ENCODE measurements at regions not wholly inside any gene's neighbourhood (a gene's known extent, or its start where the extent isn't known, plus 50 kb on each side); places are given as distances from the start of the nearest gene placed in this dataset.
"Not testable (repeated sequence)": the region's sequence is repeated elsewhere in the genome, so short reads cannot be mapped to it uniquely, and the experiment has no call there.

DNA sequence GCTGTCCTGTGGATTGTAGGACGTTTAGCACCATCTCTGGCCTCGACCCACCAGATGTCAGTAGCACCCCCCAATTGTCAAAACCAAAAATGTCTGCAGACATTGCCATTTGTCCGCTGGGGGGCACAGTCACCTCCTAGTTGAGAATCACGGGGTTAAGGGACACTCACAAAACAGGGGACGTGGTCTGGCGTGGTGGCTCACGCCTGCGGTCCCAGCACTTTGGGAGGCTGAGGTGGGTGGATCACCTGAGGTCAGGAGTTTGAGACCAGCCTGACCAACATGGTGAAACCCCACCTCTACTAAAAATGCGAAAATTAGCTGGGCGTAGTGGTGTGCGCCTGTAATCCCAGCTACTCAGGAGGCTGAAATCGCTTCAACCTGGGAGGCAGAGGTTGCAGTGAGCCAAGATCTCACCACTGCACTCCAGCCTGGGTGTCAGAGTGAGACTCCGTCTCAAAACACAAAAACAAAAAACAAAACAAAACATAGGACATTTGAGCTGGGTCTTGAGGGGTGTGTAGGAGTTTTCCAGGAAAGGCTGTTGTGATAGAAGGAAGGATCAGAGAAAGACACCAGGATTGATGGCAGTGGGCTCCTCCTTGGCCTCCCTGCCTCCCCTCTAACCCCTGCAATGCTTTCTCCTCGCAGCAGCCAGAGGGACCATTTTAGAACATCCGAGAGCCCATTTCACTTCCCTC lies 171.8 kb upstream of the GSE1 start:
- DNase-seq (ENCODE audit: low spot score), result no peak

DNA sequence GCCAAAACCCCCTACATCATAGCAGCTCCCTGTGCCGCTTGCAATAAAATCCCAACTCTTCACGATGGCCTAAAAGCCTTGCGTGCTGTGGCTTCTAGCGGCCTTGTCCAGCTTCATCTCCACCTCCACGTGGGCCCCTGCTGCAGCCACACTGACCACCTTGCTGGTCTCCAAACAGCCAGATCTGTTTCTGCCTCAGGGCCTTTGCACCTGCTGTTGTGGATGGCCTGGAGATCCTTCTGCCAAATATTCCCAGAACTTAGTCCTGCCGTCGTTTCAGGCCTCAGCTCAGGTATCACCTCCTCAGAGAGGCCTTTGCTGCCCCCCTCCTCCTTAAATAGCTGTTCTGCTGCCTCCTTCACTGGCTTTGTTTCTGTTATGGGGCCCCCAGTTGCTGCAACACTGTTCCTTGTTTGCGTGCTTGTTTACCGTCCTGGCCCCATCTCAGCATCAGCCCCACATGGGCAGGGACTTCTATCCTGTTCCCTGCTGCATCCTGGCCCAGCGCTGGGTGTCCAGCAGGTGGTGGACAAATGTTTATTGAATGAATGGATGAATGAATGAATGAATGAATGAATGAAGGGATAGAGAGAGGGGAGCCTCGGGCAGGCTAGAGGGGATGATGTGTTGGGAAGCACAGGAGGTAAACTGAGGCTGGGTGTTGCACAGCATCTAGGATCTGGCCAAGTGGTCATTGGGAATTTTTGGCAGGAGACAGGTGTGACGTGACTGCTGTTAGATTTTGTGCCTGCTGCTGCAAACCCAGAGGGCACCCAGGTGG lies 171.0 kb upstream of the GSE1 start:
- no peak for DNase-seq (ENCODE audit: low spot score)

DNA sequence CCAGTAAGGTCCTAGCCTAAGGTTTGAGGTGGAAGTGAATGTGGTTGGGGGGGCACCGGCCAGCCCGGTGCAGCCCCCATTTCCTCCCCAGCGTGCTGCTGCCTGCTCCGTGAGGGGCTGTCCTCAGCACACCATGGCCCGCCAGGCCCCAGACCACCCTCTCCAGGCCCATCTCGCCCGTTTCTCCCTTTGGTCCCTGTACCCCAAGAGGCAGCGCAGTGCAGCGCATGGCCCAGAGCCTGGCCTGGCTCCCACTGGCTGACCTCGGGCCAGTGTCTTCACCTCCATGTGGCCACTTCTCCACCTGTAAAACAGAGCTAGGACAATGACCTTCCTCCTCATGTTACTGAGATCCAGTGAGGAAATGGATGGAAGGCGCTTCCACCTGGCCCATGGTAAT lies 170.0 kb upstream of the GSE1 start:
- DNase-seq (ENCODE audit: low spot score), result no peak

DNA sequence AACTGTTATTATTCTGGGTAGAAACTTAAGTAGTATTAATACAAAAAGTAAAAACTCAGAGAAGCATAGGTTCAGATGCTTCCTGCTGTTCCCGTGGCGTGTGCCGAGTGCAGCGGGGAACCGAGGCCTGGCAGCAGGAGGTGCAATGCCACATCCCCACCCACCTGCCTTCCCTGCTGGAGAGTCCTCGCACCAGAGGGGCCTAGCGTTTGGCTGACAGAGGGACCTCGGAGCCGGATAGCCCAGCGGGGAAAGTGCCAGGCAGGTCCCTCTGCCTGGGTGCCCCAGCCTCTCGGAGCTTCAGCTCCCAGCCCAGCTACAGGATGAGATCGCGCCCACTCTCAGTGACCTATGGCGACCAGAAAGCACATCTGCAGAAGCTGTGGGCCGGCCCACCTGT lies 169.6 kb upstream of the GSE1 start:
- DNase-seq (ENCODE audit: low spot score), result no peak

DNA sequence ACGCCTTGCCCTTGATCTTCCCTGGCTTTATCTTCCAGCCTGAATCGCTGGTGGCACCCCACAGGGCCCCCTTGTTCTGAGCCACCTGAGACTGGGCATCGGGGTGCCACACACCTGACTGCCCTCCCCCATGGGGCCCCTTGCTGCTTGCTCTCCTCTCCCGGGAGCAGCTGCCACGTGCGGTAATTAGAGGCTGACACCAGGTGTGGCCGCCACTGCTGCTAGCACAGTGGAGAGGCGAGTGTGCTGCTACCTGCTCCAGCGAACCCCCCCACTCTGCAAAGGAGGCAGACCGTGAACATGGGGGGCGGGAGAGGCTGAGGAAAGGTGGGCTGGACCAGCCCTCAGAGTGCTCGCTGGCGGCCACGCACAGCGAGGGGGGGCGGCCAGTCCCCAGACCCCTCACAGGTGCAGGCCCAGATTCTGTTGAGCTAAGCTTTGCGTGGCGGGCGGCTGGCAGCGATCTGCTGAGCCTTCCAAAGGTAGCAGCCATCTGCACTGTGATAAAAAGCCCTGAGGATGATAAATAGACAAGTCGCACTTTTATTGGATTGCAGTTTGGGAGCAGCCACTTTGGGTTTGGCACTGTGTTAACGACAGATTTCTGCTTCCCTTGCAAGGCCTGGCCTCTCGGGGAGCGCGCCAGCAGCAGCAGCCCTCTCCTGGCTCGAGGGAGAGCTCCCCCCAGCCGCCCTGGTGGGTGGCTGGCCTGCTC lies 167.9 kb upstream of the GSE1 start:
- DNase-seq (ENCODE audit: low spot score), result peak; percentile 58

DNA sequence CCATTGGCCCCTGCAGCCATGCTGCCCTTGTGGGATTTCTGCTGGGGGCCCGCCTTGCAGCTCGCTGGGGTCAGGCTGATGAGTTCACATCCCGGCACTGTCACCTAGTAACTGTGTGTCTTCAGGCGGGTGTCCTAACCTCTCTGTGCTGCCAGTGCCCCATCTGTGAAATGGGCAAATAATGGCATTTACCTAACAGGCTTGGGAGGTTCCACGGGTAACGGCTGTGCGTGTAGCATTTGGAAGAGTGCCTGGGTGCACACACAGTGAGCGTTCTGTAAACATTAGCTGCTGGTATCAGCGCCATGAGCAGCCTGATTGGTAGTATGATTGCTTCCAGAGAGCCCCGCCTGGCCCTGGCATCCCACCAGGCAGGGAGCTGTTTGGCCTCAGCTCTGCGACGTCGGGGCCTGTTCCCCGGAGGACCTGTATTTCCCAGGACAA lies 167.3 kb upstream of the GSE1 start:
- no peak for DNase-seq (ENCODE audit: low spot score)

DNA sequence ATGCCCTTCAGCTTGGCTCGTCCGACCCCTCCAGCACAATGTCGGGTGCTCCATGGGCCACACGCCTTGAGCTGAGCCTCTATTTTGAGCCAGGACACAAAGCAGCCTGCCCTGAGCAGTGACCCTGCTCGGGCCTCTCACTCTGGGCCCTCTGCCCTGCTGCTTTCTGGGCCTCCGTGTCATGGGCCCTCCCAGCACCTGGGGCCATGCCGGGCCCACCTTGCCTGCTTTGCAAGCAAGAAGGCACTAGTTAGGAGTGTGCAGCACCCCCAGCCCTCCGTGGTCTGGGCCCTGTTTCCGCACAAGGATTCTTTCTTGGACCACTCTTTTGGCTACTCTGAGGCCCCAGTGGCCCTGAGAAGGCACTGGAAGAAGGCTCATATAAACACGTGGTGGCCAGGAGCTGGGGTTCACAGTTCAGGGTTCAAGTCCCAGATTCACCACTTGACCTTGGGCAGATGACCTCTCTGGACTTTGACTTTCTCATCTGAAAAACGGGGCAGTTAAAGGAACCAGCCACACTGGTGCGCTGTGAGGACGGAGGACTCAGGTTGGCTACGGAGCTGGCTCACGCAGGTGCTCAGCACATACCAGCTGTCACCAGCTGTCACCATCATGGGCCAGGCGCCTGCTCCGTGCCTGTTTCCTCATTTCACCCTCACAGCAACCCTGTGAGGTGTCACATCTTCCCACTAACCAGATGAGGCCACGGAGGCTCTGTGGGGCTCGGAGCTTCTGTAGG lies 166.0 kb upstream of the GSE1 start:
- no peak for DNase-seq (ENCODE audit: low spot score)

DNA sequence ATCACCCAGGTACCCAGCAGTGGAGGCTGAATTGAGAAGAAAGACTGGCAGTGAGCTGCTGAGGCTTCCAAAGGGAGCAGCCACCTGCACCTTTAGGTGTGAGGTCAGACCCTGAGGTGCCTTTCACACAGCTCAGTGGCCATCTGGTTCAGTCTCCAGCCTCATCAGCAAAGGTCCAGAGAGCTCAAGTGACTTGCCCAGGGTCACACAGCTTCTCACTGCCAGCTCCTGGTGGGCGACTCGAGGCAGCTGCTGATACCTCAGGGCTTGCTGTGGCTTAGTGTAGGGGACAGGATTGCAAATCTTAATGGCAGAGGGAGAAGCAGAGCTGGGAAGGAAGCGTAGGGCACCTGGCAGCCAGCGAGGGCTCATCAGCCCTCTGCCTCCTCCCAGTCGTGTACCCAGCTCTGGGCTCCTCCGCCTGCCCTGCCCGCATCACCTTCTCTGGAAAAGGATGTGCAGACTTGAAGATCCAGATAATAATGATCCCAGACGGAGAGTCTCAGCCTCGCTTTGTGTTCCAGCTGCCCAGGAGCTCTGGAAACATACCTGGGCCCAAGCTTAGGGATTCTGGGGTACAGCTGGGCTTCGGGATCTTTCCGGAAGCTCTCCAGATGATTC lies 165.3 kb upstream of the GSE1 start:
- DNase-seq (ENCODE audit: low spot score), result no peak

DNA sequence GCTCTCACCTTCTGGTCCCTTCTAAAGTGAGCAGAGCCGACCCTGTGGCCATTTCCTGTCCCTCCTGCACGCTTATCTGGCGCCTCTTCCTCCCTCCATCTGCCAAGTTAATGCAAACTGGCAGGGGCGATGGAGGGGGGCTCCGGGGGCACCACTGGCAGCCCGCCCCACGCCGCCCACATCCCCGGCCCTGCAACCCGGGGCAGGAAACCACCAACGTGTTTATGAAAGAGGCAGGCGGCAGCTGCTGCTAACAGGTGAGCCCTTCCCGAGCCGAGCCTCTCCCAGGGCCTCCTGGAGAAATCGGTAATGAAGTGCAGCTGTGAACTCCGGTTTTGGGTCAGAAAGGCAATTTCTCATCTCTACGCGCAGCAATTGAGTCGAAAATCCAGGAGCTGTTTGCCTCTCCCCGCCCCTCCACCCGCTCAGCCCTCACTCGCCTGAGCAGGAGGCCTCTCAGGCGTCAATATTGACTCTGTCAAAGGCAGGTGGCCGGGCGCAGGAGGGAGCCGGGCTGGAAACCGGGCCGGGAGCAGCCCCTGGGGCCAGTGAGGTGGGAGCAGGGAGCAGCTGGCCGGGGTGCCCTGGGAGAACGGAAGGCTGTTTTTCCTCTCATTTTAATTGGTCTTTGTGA lies 164.4 kb upstream of the GSE1 start:
- DNase-seq (ENCODE audit: low spot score), result no peak

DNA sequence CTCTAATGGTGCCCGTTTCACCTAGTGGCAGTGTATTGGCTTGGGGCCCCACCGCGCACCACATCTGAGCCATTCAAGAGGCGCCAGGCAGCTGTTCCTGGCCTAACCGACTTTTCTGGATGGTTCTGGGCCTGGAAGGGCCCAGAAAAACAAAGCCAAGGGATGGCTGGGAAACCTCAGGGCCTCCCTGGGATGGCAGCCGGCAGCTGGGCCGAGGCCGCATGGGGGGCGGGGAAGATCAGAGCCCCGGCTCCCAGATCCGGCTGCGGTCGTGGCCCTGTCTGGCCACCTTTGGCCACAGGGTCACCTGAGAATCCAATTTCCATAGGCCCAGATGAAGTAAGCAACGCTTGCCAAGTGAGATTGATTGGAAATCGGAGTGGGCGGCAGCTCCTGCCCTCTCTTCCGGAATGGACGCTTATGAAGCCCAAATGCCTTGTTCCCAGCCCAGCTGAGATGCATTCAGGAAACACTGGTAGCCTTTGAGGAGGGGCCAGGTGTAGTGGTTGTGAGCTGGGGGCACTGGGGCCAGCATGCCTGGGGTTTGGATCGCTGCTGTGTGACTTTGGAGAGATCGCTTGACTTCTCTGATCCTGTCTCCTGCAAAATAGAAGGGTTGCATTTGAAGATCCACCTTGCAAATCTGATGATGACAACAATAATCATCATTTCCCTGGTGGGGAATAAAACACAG lies 163.8 kb upstream of the GSE1 start:
- peak; percentile 75 for DNase-seq (ENCODE audit: low spot score)

DNA sequence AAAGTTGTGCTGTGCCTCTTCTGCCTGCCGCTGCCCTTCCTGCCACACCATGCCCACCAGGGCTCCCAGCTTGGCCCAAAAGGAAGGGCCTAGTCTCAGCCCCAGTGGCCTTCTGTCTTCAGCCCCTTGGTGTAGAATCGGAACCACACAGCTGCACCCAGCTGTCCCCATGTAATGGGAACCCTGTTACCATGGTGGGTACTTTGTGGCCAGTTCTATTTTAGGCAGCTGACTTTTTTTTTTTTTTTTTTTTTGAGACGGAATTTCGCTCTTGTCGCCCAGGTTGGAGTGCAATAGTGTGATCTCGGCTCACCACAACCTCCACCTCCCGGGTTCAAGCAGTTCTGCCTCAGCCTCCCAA lies 163.3 kb upstream of the GSE1 start:
- DNase-seq (ENCODE audit: low spot score), result no peak

DNA sequence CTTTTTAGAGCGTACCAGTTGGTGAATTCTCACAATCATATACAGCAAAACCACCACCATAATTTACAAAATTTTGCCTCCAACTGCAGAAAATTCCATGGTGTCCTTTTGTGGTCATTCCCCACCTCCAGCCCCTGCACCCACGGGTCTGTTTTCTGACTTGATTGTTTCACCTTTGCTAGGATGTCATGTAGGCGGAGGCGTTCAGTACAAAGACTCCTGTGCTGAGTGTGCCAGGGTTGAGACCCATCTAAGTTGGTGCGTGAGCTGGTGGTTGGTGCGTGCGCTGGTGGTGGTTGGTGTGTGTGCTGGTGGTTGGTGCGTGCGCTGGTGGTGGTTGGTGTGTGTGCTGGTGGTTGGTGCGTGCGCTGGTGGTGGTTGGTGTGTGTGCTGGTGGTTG lies 162.0 kb upstream of the GSE1 start:
- DNase-seq (ENCODE audit: low spot score), result not testable (repeated sequence)

DNA sequence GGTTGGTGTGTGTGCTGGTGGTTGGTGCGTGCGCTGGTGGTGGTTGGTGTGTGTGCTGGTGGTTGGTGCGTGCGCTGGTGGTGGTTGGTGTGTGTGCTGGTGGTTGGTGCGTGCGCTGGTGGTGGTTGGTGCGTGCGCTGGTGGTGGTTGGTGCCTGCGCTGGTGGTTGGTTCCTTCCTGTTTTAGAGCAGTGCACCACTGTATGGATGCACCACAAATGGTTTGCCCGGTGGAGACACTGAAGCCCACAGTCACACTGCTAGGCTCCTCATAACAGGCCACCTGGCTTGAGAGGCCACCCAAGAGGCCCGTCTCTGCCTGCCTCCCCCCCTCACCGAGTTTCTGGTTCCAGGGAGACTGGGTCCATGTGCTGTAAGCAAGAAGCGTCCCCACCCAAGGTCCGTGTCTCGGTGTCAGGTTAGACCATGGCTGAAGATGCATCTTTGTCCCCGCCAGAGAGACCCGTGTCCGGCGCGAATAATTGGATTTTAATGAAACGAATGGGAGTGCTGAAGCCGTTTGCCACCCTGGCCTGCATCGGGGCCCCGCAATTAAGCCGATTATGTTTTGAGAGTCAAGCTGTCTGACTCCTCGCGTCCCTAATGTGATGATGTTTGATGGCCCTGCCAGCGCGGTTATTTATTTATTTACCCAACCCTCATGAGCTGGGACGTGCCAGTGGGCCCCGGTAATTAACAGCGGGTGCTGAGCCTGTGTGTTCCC lies 161.3 kb upstream of the GSE1 start:
- DNase-seq (ENCODE audit: low spot score), result no peak

DNA sequence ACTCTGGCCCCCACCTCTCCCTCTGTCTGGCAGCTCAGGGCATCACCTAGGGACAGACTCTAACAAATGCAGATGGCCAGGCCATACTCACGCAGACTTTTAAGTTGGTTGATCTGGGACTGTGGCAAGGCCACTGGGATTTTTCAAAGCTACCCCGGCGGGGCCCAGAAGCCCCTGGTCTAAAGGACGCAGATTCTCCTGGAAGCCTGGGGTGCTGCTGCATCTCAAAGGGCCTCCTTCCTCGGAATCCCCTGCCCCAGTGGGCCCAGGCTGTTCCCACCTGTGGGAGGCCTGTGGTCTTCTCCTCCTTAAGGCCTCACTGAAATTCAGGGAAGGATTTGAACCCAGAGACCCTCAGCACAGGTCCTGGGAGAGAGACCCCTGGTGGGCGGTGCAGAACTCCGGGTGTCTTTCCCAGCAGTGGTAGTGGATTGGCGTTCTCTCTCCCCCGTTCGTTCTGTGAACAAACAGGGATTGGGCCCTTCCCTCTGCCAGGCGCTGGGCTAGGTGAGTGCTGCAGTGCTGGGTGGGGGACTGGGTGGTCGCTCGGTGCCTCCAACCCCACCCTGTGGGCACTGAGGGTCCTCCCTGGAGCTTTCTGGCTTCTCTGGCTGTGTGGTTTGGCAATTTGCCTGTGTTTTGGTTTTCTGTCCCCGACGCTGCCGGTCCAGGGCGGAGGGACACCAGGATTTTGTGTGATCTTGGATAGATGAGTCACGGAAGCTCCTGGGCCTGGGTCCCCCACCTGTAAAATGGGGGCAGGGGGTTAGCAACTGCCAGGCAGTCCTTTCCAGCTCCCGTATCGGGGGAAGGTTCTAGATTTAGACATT lies 160.5 kb upstream of the GSE1 start:
- DNase-seq (ENCODE audit: low spot score), result no peak

DNA sequence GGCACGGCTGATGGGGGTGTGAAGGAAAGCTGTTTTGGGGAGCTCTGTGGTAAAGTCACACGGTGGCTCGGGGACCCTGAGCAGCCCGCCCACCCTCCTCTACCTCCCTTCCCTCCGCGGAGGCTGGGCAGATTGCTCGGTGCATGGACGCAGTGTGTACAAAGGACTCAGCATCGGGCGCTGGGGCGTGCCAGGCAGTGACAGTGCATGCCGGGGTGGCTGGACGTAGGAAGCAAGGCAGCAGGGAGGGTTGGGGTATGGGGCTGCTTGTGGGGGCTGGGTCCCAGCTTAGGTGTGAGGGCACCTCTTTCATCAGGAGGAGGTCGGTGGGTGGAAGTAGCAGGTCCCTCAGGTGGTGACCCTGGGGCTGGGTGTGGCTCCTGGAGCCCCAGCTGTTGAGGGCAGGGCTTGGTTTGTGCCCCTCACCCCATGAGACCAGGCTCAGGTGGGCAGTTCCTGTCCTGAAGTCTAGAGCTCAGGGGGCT lies 159.9 kb upstream of the GSE1 start:
- DNase-seq (ENCODE audit: low spot score), result no peak

DNA sequence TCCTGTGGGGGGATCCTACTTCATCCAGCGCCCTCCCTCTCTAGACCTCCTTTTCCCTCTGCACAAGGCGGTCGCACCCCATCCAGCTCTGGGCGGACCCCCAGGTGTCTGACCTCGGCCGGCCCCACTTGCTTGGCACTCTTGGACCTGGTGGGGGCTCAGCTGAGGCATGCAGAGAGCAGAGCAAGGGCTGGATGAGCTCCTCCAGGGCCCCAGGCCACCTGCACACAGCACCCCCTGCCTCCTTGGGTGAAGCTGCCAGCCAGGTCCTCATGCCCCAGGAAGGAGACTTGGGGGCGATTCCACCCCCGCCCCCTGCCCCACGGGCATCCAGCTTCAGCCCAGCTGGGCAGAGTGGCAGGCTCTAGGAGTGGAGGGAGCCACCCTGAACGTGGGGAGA lies 159.4 kb upstream of the GSE1 start:
- DNase-seq (ENCODE audit: low spot score), result no peak

DNA sequence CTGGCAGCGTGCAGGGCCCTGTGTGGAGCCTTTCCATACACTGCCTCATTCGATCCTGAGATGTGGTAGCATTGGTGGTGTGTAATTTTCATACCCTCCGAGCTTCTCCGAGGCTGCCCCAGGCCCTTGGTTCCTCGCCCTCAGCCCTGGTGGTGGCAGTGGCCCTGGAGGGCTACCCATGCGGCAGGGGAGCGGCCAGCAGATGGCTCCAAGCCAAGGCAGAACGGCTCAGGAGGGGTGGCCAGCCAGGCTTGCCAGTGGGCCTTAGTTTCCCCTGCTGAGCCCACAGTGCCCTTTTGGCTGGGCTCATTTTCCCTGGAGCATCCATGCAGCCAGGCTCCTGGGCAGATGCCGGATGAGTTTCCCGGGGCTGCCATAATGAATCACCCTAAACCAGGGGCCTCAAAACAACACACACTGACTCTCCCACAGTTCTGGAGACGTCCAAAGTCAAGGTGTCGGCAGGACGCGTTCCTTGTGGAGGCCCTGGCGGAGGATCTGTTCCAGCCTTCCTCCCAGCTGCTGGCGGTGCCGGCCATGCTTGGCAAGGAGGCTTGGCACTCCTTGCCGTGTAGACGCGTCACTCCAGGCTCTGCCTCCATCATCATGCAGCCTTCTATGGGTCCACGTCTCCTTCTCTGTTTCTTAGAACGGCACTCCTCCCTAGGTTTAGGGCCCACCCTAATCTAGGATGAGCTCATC lies 158.8 kb upstream of the GSE1 start:
- DNase-seq (ENCODE audit: low spot score), result no peak

DNA sequence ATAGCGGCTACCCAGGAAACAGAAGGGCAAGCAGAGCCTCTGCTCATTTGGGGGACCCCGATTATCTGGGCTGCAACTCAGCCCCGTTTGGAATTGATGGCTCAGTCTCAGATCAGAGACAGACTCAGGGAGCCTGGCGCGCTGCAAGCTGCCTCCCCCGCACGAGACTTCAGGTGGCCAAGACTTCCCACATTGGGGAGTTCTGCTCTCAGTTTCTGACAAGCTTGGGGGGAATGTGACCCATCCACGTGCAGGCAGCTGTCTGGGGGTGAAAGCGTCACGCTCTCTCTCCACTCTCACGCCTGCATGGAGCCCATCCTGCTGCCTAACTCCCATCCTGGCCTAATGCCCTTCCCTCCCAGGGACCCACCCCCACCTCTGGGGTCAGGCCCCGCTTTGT lies 157.6 kb upstream of the GSE1 start:
- DNase-seq (ENCODE audit: low spot score), result no peak

DNA sequence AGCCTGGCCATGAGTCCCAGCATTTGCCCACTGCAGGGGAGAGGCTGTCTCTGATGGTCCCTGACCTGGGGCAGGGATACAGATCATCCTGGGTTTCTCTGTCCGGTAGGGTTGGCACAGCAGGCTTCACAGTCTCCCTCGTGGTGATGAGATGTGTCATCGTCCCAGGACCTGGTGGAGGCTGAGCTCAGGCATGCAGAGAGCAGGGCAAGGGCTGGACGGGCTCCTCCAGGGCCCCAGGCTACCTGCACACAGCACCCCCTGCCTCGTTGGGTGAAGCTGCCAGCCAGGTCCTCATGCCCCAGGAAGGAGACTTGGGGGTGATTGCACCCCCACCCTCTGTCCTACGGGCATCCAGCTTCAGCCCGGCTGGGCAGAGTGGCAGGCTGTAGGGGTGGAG lies 155.8 kb upstream of the GSE1 start:
- no peak for DNase-seq (ENCODE audit: low spot score)
